Neural progenitor cell (in vitro differentiated cells): ENCODE measurements at regions not wholly inside any gene's neighbourhood (a gene's known extent, or its start where the extent isn't known, plus 50 kb on each side); places are given as distances from the start of the nearest gene placed in this dataset.

ENCODE experiments used
- EZH2 ChIP-seq: fragments of 200-600 bp; sonication (generic); IDR thresholded peaks from 2 replicates; pipeline ENCODE4 v1.6.1; 2017; ENCODE audit warnings: antibody characterized with exemption, mild to moderate bottlenecking, moderate library complexity
- TF ChIP-seq, protein P1 (sequence below): fragments of 200-600 bp; sonication (generic); IDR thresholded peaks from 2 replicates; pipeline ENCODE4 v1.5.1; 2017; ENCODE audit warnings: antibody characterized with exemption, mild to moderate bottlenecking

DNA sequence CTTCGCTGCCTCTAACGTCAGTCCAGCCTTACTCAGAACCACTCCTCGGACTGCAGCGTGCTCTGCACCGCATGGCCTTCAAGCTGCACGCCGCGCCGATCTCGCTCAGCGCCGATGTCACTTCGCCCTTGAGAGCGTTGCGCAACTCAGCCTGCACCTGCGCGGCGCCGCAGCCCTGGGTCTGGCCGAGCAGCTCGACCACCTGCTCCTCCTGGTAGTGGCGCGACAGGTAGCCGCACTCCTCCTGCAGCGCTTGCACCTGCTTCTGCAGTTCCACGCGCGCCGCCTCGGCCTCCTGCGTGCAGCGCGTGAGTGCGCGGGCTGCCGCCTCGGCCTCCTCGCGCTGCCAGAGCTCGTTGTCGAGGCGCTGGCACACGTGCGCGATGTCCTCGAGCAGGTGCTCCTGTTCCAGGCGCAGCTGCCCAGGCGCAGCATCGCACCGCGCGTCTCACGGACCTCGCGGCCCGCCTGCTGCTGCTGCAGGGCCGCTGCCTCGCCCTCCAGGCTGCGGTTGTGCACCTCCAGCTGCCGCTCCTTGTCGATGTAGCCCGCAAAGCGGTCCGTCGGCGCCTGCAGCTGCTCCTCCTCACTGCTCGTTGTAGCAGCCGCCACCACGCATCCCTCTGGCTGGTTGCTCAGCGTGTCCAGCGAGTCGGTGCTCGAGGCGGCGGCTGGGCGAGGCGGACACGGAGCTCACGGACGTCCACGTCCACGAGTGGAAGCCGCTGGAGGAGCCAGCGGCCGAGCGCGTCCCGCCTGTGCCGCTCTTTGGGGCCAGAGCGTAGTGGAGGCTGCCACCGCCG, 380.6 kb upstream of the CHD6 start:
- TF ChIP-seq, protein P1, sequence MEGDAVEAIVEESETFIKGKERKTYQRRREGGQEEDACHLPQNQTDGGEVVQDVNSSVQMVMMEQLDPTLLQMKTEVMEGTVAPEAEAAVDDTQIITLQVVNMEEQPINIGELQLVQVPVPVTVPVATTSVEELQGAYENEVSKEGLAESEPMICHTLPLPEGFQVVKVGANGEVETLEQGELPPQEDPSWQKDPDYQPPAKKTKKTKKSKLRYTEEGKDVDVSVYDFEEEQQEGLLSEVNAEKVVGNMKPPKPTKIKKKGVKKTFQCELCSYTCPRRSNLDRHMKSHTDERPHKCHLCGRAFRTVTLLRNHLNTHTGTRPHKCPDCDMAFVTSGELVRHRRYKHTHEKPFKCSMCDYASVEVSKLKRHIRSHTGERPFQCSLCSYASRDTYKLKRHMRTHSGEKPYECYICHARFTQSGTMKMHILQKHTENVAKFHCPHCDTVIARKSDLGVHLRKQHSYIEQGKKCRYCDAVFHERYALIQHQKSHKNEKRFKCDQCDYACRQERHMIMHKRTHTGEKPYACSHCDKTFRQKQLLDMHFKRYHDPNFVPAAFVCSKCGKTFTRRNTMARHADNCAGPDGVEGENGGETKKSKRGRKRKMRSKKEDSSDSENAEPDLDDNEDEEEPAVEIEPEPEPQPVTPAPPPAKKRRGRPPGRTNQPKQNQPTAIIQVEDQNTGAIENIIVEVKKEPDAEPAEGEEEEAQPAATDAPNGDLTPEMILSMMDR = no peak
- TF ChIP-seq EZH2 = no peak
